Endothelial cell (in vitro differentiated cells): ENCODE measurements at regions not wholly inside any gene's neighbourhood (a gene's known extent, or its start where the extent isn't known, plus 50 kb on each side); places are given as distances from the start of the nearest gene placed in this dataset.

Experiments used
- DNase-seq: peaks from one replicate; pipeline ENCODE4 v3.0.0; 2021; ENCODE audit warnings: low spot score
- H3K27ac Mint-ChIP-seq: one replicate; pipeline ENCODE4 v1.8.0; 2021; ENCODE audit warnings: mixed read lengths, inconsistent platforms; ENCODE audit not compliant: unreplicated experiment
- H3K27me3 Mint-ChIP-seq: one replicate; pipeline ENCODE4 v1.8.0; 2021; ENCODE audit warnings: mild to moderate bottlenecking, moderate library complexity, mixed read lengths, inconsistent platforms; ENCODE audit not compliant: unreplicated experiment
- H3K36me3 Mint-ChIP-seq: one replicate; pipeline ENCODE4 v1.8.0; 2021; ENCODE audit warnings: mild to moderate bottlenecking, low read depth, mixed read lengths, inconsistent platforms; ENCODE audit not compliant: unreplicated experiment
- H3K4me1 Mint-ChIP-seq: one replicate; pipeline ENCODE4 v1.8.0; 2021; ENCODE audit warnings: mild to moderate bottlenecking, mixed read lengths, inconsistent platforms; ENCODE audit not compliant: unreplicated experiment
- H3K4me3 Mint-ChIP-seq: one replicate; pipeline ENCODE4 v1.8.0; 2021; ENCODE audit warnings: mild to moderate bottlenecking, mixed read lengths, inconsistent platforms; ENCODE audit not compliant: unreplicated experiment
- H3K9me3 Mint-ChIP-seq: one replicate; pipeline ENCODE4 v1.8.0; 2021; ENCODE audit warnings: mixed read lengths, inconsistent platforms; ENCODE audit not compliant: unreplicated experiment
- TF ChIP-seq, protein P1 (sequence below): fragments of 200-600 bp; sonication (generic); IDR thresholded peaks from one replicate; pipeline ENCODE4 v1.5.0; 2021; ENCODE audit warnings: antibody characterized with exemption; ENCODE audit not compliant: unreplicated experiment

DNA sequence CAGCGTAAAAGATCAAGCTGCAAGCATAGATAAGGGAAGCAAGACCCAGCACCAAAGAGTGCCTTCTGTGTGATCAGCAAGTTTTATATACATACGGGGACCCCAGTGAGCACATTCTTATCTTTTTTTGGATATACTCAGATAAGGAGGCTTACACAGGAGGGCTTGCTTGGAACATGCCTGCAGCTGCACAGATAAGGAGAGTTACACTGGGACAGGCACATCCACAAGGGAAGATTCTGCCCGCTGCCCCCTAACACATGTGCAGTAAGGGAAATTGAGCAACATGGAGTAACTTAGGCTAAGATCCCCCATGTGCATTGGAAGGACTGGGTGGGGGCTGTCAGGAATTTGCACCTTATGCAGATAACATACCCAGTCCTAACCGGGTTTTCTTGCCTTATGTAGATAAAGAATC is 1334.8 kb downstream of the MRPL39 start:
- peak; percentile 5 for DNase-seq
- H3K4me3 Mint-ChIP-seq, result no peak overlapping the region
- TF ChIP-seq, protein P1, sequence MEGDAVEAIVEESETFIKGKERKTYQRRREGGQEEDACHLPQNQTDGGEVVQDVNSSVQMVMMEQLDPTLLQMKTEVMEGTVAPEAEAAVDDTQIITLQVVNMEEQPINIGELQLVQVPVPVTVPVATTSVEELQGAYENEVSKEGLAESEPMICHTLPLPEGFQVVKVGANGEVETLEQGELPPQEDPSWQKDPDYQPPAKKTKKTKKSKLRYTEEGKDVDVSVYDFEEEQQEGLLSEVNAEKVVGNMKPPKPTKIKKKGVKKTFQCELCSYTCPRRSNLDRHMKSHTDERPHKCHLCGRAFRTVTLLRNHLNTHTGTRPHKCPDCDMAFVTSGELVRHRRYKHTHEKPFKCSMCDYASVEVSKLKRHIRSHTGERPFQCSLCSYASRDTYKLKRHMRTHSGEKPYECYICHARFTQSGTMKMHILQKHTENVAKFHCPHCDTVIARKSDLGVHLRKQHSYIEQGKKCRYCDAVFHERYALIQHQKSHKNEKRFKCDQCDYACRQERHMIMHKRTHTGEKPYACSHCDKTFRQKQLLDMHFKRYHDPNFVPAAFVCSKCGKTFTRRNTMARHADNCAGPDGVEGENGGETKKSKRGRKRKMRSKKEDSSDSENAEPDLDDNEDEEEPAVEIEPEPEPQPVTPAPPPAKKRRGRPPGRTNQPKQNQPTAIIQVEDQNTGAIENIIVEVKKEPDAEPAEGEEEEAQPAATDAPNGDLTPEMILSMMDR, result no peak
- H3K9me3 Mint-ChIP-seq, result peaks cover 11% of the 10 kb centered on the region
- H3K4me1 Mint-ChIP-seq, result no peaks in the 10 kb centered on the region
- peak overlapping the region; percentile 80 for H3K27ac Mint-ChIP-seq
- no peaks in the 10 kb centered on the region for H3K27me3 Mint-ChIP-seq
- H3K36me3 Mint-ChIP-seq, result no peaks in the 10 kb centered on the region

DNA sequence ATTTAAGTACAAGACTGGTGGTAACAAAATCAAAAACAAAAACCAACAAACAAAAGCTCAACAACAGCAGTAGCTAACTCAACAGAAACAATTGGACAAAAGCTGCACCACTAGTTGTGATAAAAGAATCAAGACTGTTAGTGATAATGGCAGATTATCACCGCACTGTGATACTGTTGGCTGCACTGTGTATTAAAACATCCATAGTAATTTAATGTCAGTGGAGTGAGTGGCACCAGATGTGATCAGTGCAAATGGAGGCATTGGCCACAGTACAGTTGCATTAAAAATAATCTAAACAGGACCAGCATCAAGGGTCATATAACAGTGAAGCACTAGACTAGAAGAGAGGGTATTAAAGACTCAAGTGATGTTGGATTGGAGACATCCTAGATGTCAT is 1341.3 kb downstream of the MRPL39 start:
- no peak for DNase-seq
- Mint-ChIP-seq H3K27ac (no peak overlapping the region), H3K27me3 (no peaks in the 10 kb centered on the region), H3K4me3 (no peak overlapping the region), H3K9me3 (peaks cover 11% of the 10 kb centered on the region), H3K4me1 (no peaks in the 10 kb centered on the region), H3K36me3 (no peaks in the 10 kb centered on the region)
- TF ChIP-seq, protein P1, result no peak

DNA sequence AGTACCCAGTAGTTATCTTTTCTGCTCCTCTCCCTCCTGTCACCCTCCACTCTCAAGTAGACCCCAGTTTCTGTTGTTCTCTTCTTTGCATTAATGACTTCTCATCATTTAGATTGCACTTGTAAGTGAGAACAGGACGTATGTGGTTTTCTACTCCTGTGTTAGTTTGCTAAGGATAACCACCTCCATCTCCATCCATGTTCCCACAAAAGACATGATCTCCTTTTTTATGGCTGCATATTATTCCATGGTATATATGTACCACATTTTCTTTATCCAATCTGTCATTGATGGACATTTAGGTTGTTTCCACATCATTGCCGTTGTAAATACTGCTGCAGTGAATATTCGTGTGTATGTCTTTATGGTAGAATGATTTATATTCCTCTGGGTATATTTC is 1346.5 kb downstream of the MRPL39 start:
- DNase-seq, result no peak
- Mint-ChIP-seq H3K36me3 (no peaks in the 10 kb centered on the region), H3K27me3 (no peaks in the 10 kb centered on the region), H3K9me3 (peaks cover 9% of the 10 kb centered on the region), H3K4me3 (no peak overlapping the region), H3K27ac (no peak overlapping the region), H3K4me1 (no peaks in the 10 kb centered on the region)
- TF ChIP-seq, protein P1, result no peak

DNA sequence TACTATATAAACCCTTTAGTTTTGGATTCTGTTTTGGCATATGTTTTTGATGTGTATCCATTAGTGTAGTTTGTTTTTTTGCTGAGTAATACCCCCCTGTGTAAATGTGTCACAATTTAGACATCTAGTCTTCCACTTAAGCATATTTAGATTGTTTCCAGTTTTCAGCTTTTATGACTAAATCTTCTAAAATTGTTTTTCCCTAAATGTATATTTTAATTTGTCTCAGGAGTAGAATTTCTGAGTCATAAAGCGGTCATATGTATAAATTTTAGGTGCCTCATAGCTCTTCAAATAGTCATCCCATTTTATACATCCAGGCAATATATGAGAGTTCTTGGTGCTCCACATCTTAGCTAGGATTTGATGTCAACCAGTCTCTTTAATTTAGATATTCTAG is 1348.0 kb downstream of the MRPL39 start:
- no peak overlapping the region for H3K4me3 Mint-ChIP-seq

DNA sequence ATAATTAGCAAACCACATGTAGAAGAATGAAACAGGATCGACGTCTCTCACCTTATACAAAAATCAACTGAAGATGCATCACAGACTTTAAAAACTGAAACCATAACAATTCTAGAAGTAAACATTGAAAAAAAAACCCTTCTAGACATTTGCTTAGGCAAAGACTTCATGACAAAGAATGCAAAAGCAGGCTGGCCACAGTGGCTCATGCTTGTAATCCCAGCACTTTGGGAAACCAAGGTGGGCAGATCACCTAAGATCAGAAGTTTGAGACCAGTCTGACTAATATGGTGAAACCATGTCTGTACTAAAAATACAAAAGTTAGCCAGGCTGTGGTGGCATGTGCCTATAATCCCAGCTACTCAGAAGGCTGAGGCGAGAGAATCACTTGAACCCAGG is 1351.7 kb downstream of the MRPL39 start:
- no peaks in the 10 kb centered on the region for H3K4me1 Mint-ChIP-seq
- no peak overlapping the region for H3K27ac Mint-ChIP-seq
- H3K4me3 Mint-ChIP-seq, result no peak overlapping the region
- H3K27me3 Mint-ChIP-seq, result peaks cover 3% of the 10 kb centered on the region
- H3K36me3 Mint-ChIP-seq, result no peaks in the 10 kb centered on the region
- DNase-seq, result no peak
- peaks cover 4% of the 10 kb centered on the region for H3K9me3 Mint-ChIP-seq
- TF ChIP-seq, protein P1, result no peak

More for the DNA sequence above, 1348.0 kb downstream of the MRPL39 start:
- TF ChIP-seq, protein P1, result no peak
- DNase-seq, result no peak
- H3K27ac Mint-ChIP-seq, result no peak overlapping the region
- no peaks in the 10 kb centered on the region for H3K36me3 Mint-ChIP-seq
- no peaks in the 10 kb centered on the region for H3K4me1 Mint-ChIP-seq
- H3K9me3 Mint-ChIP-seq, result peaks cover 12% of the 10 kb centered on the region
- peaks cover 2% of the 10 kb centered on the region for H3K27me3 Mint-ChIP-seq
